ENCODE measurements at regions not wholly inside any gene's neighbourhood (a gene's known extent, or its start where the extent isn't known, plus 50 kb on each side); places are given as distances from the start of the nearest gene placed in this dataset.

DNA sequence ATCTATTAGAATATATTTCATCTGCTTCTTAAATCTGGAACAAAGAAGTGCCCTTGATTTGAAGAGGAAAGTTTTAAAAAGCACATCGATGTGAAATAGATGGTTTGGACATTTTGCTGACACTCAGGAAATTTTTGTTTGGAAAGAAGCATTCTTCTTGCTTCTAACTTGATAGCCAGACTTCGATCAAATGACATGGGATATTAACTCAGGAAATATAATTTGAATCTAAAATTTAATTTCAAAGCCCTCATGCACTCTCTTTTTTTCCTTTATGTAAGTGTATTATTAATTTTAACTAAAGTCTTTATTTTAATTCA, 761.2 kb downstream of the VGLL3 start:
- Histone ChIP-seq H3K36me3 (ENCODE audit: control insufficient read depth in 2 of 3, insufficient read depth in 3 of 3, low read length in 3 of 3) (no peaks in the 10 kb centered on the region), H3K9me3 (ENCODE audit: control insufficient read depth in 2 of 3, low read length in 3 of 3) (no peaks in the 10 kb centered on the region), H3K27ac (ENCODE audit: low read depth, low read length) (no peak overlapping the region), H3K27me3 (ENCODE audit: control insufficient read depth in 2 of 2, insufficient read depth in 2 of 2, low read length in 2 of 2) (no peaks in the 10 kb centered on the region), H3K4me1 (ENCODE audit: control insufficient read depth in 2 of 2, insufficient read depth in 2 of 2, low read length in 2 of 2) (no peaks in the 10 kb centered on the region), H3K4me3 (ENCODE audit: low read length) (no peak overlapping the region)
- H3K4me3 Mint-ChIP-seq, result no peak overlapping the region
- ATAC-seq, result no peak
- peaks cover 0 to 4% (median 0%) of the 10 kb centered on the region in 11 donors for H3K9me3 Mint-ChIP-seq
- no peak for DNase-seq
- no peak overlapping the region for H3K27ac Mint-ChIP-seq
- no peaks in the 10 kb centered on the region for H3K36me3 Mint-ChIP-seq
- ChIA-PET POLR2A (no interaction called here), CTCF (no interaction called here)
- intact Hi-C loops (cut with micrococcal nuclease), result no loop called here
- H3K27me3 Mint-ChIP-seq, result no peaks in the 10 kb centered on the region
- no peaks in the 10 kb centered on the region for H3K4me1 Mint-ChIP-seq

DNA sequence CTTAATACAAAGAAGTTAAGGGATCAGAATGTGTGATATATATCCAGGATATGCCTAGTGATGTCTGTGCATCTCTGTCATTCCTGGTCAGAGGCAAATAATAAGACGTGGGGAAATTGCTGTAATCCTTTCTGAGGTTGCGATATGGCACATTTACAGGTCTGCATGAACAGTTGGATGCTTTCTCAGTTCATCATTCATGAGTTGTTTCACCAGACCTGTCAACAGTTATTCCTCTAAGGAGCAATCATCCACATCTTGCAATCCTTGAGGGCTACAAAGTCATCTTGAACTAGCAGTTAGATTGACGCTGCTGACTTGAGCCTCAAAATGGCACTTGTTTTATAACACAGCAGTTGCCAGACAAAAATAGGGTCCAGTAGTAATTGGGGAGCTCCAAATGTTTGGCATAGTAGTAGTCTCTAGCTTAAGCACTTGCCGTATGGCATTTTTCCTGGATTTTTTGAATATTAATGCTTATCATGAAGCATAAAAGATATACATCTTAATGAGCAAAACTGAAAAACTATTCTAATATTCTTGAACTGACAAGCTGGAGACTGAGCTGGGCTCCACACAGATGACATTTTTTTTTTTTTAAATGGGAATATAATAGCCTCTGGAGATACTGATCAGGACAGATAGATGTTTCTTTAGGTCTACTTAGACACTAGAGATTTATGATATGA, 761.7 kb downstream of the VGLL3 start:
- Histone ChIP-seq H3K4me3 (ENCODE audit: low read length) (no peak overlapping the region), H3K27me3 (ENCODE audit: control insufficient read depth in 2 of 2, insufficient read depth in 2 of 2, low read length in 2 of 2) (no peaks in the 10 kb centered on the region), H3K27ac (ENCODE audit: low read depth, low read length) (no peak overlapping the region), H3K36me3 (ENCODE audit: control insufficient read depth in 2 of 3, insufficient read depth in 3 of 3, low read length in 3 of 3) (no peaks in the 10 kb centered on the region), H3K9me3 (ENCODE audit: control insufficient read depth in 2 of 3, low read length in 3 of 3) (no peaks in the 10 kb centered on the region), H3K4me1 (ENCODE audit: control insufficient read depth in 2 of 2, insufficient read depth in 2 of 2, low read length in 2 of 2) (no peaks in the 10 kb centered on the region)
- Mint-ChIP-seq H3K27me3 (no peaks in the 10 kb centered on the region), H3K27ac (no peak overlapping the region), H3K36me3 (no peaks in the 10 kb centered on the region), H3K4me1 (no peaks in the 10 kb centered on the region), H3K4me3 (no peak overlapping the region), H3K9me3 (peaks cover 0 to 4% (median 0%) of the 10 kb centered on the region in 11 donors)
- ChIA-PET CTCF (no interaction called here), POLR2A (no interaction called here)
- DNase-seq, result no peak
- no peak for ATAC-seq
- intact Hi-C loops (cut with micrococcal nuclease), result no loop called here

DNA sequence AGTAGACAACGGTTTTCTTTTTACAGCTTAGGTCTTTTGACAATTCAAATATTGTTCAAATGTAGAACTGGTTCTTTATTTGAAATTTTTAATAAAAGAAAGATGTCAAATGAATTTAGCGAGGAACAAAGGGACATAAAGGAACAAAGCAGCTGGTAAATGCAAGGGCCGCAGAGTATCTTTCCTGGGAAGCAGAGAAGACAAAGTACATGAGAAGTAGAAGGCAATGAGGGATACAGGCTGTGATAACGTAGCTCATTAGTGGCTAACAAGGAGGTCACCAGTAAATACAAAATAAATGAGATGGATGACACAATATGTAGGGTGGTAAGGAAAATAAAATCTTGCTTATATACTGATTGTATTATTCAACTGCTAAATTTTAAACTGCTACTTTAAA, 762.8 kb downstream of the VGLL3 start:
- peaks cover 0 to 4% (median 0%) of the 10 kb centered on the region in 11 donors for H3K9me3 Mint-ChIP-seq
- H3K4me1 Mint-ChIP-seq, result no peaks in the 10 kb centered on the region
- H3K4me3 ChIP-seq (ENCODE audit: low read length), result no peak overlapping the region
- H3K36me3 Mint-ChIP-seq, result no peaks in the 10 kb centered on the region
- no peak overlapping the region for H3K4me3 Mint-ChIP-seq
- intact Hi-C loops (cut with micrococcal nuclease), result no loop called here
- H3K27me3 Mint-ChIP-seq, result no peaks in the 10 kb centered on the region
- no peaks in the 10 kb centered on the region for H3K4me1 ChIP-seq (ENCODE audit: control insufficient read depth in 2 of 2, insufficient read depth in 2 of 2, low read length in 2 of 2)
- DNase-seq (no peak), ATAC-seq (no peak)
- H3K27ac ChIP-seq (ENCODE audit: low read depth, low read length), result no peak overlapping the region
- POLR2A ChIA-PET, result no interaction called here
- H3K36me3 ChIP-seq (ENCODE audit: control insufficient read depth in 2 of 3, insufficient read depth in 3 of 3, low read length in 3 of 3), result no peaks in the 10 kb centered on the region
- H3K27ac Mint-ChIP-seq, result no peak overlapping the region
- no peaks in the 10 kb centered on the region for H3K27me3 ChIP-seq (ENCODE audit: control insufficient read depth in 2 of 2, insufficient read depth in 2 of 2, low read length in 2 of 2)
- CTCF ChIA-PET, result no interaction called here
- no peaks in the 10 kb centered on the region for H3K9me3 ChIP-seq (ENCODE audit: control insufficient read depth in 2 of 3, low read length in 3 of 3)

DNA sequence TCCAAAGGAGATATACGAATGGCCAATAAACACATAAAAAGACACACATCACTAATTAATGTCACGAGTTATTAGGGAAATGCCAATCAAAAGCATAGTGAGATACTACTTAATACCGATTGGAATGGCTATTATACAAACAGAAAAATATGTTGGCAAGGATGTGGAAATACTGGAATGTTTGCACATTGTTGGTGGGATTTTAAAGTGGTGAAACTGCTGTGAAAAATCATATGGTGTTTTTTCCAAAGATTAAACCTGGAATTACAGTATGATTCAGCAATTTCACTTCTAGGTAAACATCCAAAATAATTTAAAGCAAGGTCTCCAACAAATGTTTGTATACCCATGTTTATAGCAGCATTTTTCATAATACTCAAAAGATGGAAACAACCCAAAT, 765.5 kb downstream of the VGLL3 start:
- Mint-ChIP-seq H3K4me3 (no peak overlapping the region), H3K36me3 (no peaks in the 10 kb centered on the region), H3K9me3 (peaks cover 0 to 11% (median 2%) of the 10 kb centered on the region in 11 donors), H3K27ac (no peak overlapping the region), H3K4me1 (no peaks in the 10 kb centered on the region), H3K27me3 (no peaks in the 10 kb centered on the region)
- intact Hi-C loops (cut with micrococcal nuclease), result no loop called here
- ATAC-seq (no peak), DNase-seq (no peak)
- no peak overlapping the region for H3K4me3 ChIP-seq (ENCODE audit: low read length)
- CTCF ChIA-PET, result no interaction called here
- no peaks in the 10 kb centered on the region for H3K27me3 ChIP-seq (ENCODE audit: control insufficient read depth in 2 of 2, insufficient read depth in 2 of 2, low read length in 2 of 2)
- H3K36me3 ChIP-seq (ENCODE audit: control insufficient read depth in 2 of 3, insufficient read depth in 3 of 3, low read length in 3 of 3), result no peaks in the 10 kb centered on the region
- POLR2A ChIA-PET, result no interaction called here
- H3K27ac ChIP-seq (ENCODE audit: low read depth, low read length), result no peak overlapping the region
- H3K4me1 ChIP-seq (ENCODE audit: control insufficient read depth in 2 of 2, insufficient read depth in 2 of 2, low read length in 2 of 2), result no peaks in the 10 kb centered on the region
- H3K9me3 ChIP-seq (ENCODE audit: control insufficient read depth in 2 of 3, low read length in 3 of 3), result no peaks in the 10 kb centered on the region

DNA sequence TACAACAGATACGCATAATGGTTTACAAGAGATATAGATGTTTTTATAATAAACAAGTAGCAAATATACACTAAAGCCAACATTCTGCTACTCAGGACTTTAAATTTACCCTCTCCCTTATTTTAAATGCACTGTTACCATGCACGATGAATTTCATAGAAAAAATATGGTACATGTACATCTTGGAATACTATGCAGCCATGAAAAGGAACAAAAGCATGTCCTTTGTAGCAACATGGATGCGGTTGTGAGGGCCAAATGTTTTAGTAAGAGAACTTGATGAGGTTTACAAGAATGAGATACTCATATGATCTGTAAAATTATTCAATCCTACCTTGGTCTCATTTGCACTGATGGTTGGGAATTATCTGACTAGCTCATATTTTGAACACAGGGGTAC, 769.3 kb downstream of the VGLL3 start:
- intact Hi-C loops (cut with micrococcal nuclease), result no loop called here
- Mint-ChIP-seq H3K9me3 (peaks cover 0 to 19% (median 6%) of the 10 kb centered on the region in 11 donors), H3K4me3 (no peak overlapping the region), H3K4me1 (no peaks in the 10 kb centered on the region), H3K36me3 (no peaks in the 10 kb centered on the region), H3K27ac (no peak overlapping the region), H3K27me3 (no peaks in the 10 kb centered on the region)
- Histone ChIP-seq H3K27me3 (ENCODE audit: control insufficient read depth in 2 of 2, insufficient read depth in 2 of 2, low read length in 2 of 2) (no peaks in the 10 kb centered on the region), H3K27ac (ENCODE audit: low read depth, low read length) (no peak overlapping the region), H3K4me1 (ENCODE audit: control insufficient read depth in 2 of 2, insufficient read depth in 2 of 2, low read length in 2 of 2) (no peaks in the 10 kb centered on the region), H3K9me3 (ENCODE audit: control insufficient read depth in 2 of 3, low read length in 3 of 3) (no peaks in the 10 kb centered on the region), H3K36me3 (ENCODE audit: control insufficient read depth in 2 of 3, insufficient read depth in 3 of 3, low read length in 3 of 3) (no peaks in the 10 kb centered on the region), H3K4me3 (ENCODE audit: low read length) (no peak overlapping the region)
- ChIA-PET POLR2A (no interaction called here), CTCF (no interaction called here)
- DNase-seq (no peak), ATAC-seq (no peak)

DNA sequence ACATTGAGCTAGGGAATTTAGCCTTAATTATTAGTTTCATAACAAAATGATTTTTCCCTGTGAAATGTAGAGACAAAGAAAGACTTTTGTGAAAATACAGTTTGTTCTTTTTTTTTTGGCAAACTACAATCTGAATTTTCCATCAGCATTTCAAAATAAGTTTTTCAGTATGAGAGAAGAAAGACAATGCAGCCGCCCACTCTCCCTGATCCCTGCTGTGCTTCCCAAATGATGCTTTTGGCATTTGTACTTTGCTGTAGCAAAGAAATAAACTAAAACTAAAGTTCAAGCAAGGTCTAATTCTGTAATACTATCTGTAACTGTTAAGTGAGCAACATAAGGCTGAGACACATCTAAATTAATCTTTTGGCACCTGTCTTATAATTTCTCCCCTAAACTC, 782.2 kb downstream of the VGLL3 start:
- no peak for ATAC-seq
- POLR2A ChIA-PET, result no interaction called here
- no peak overlapping the region for H3K4me3 ChIP-seq (ENCODE audit: low read length)
- no peak overlapping the region for H3K27ac ChIP-seq (ENCODE audit: low read depth, low read length)
- H3K27ac Mint-ChIP-seq, result no peak overlapping the region
- no peaks in the 10 kb centered on the region for H3K36me3 ChIP-seq (ENCODE audit: control insufficient read depth in 2 of 3, insufficient read depth in 3 of 3, low read length in 3 of 3)
- DNase-seq, result no peak
- intact Hi-C loops (cut with micrococcal nuclease), result no loop called here
- CTCF ChIA-PET, result no interaction called here
- peaks cover 0 to 13% (median 3%) of the 10 kb centered on the region in 11 donors for H3K9me3 Mint-ChIP-seq
- H3K4me1 ChIP-seq (ENCODE audit: control insufficient read depth in 2 of 2, insufficient read depth in 2 of 2, low read length in 2 of 2), result no peaks in the 10 kb centered on the region
- no peak overlapping the region for H3K4me3 Mint-ChIP-seq
- H3K27me3 Mint-ChIP-seq, result no peaks in the 10 kb centered on the region
- H3K27me3 ChIP-seq (ENCODE audit: control insufficient read depth in 2 of 2, insufficient read depth in 2 of 2, low read length in 2 of 2), result no peaks in the 10 kb centered on the region
- H3K4me1 Mint-ChIP-seq, result no peaks in the 10 kb centered on the region
- H3K9me3 ChIP-seq (ENCODE audit: control insufficient read depth in 2 of 3, low read length in 3 of 3), result no peaks in the 10 kb centered on the region
- no peaks in the 10 kb centered on the region for H3K36me3 Mint-ChIP-seq

DNA sequence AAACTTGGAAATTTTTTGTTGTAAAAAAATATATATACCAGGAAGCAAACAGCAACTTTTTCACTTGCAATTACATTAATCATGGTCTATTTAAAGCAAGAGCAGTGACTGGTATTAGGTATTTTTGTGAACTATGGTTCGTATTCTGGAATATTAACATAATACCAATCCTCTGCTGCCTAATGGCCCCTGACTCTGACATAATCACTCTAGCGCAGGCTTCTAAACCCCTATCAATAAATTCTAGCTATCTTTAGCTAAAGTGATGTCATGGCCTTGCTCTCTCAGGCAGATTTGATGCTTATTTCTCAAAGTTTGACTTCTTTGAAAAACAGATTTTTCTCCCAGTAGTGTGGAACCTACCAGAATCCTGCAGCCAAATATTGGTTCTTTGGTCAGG, 808.3 kb downstream of the VGLL3 start:
- intact Hi-C loops (cut with micrococcal nuclease), result no loop called here
- CTCF ChIA-PET, result no interaction called here

More for the DNA sequence above, 808.3 kb downstream of the VGLL3 start:
- peaks cover 0 to 24% (median 7%) of the 10 kb centered on the region in 11 donors for H3K9me3 Mint-ChIP-seq
- ATAC-seq, result no peak
- H3K4me1 ChIP-seq (ENCODE audit: control insufficient read depth in 2 of 2, insufficient read depth in 2 of 2, low read length in 2 of 2), result no peaks in the 10 kb centered on the region
- POLR2A ChIA-PET, result no interaction called here
- no peaks in the 10 kb centered on the region for H3K27me3 ChIP-seq (ENCODE audit: control insufficient read depth in 2 of 2, insufficient read depth in 2 of 2, low read length in 2 of 2)
- H3K27ac ChIP-seq (ENCODE audit: low read depth, low read length), result no peak overlapping the region
- DNase-seq, result no peak
- H3K9me3 ChIP-seq (ENCODE audit: control insufficient read depth in 2 of 3, low read length in 3 of 3), result peaks cover 0 to 8% (median 0%) of the 10 kb centered on the region in 3 experiments
- H3K4me1 Mint-ChIP-seq, result no peaks in the 10 kb centered on the region
- no peak overlapping the region for H3K4me3 Mint-ChIP-seq
- H3K27ac Mint-ChIP-seq, result no peak overlapping the region
- H3K36me3 Mint-ChIP-seq, result no peaks in the 10 kb centered on the region
- H3K36me3 ChIP-seq (ENCODE audit: control insufficient read depth in 2 of 3, insufficient read depth in 3 of 3, low read length in 3 of 3), result no peaks in the 10 kb centered on the region
- no peak overlapping the region for H3K4me3 ChIP-seq (ENCODE audit: low read length)
- H3K27me3 Mint-ChIP-seq, result no peaks in the 10 kb centered on the region
